ENCODE measurements at regions not wholly inside any gene's neighbourhood (a gene's known extent, or its start where the extent isn't known, plus 50 kb on each side); places are given as distances from the start of the nearest gene placed in this dataset.
"Not testable (repeated sequence)": the region's sequence is repeated elsewhere in the genome, so short reads cannot be mapped to it uniquely, and the experiment has no call there.

- no peak for DNase-seq (ENCODE audit: low read depth in 2 of 2)
Observed at GRCh38 chr7:39824456-39825200, 125.4 kb upstream of the CDK13 start.

GRCh38 chr7:39825401-39825980 lies 124.6 kb upstream of the CDK13 start:
- no peak for DNase-seq (ENCODE audit: low read depth in 2 of 2)

DNA sequence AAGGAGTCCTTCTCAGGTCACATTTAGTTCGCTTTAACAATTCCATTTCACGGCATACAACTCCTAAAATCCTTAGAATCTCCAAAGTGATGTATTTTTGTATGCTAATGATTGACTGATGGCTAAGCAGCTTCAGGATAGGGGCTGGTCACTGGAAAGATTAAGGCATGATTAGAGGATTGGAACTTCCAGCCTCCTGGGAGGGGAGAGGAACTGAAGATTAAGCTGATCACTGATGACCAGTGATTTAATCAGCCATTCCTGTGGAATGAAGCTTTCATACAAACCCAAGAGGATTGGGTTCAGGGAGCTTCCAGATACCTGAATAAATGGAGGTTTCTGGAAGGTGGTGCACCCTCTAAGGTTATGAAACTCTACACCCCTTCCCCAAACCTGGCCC lies 123.9 kb upstream of the CDK13 start:
- no peak for DNase-seq (ENCODE audit: low read depth in 2 of 2)

- no peak for DNase-seq (ENCODE audit: low read depth in 2 of 2)
Observed at GRCh38 chr7:39827571-39827970, 122.5 kb upstream of the CDK13 start.

DNA sequence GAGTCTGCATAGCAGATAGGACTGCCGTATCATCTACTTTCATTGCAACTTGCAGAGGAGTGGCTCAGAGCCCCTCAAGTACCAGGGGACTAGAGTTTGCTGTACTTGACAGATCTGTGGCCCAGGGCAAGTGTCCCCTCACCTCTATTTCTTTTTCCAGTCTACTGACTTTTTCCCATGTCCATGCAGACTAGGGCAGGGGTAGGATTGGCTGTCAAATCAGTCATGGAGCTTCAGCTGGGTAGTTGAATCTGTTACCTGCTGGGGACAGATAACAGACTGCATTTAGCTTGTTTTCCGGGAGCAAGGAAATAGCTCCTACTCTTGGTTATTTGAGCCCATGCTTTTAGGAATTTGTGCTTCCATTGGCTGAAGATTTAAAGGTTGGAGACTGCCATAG lies 121.0 kb upstream of the CDK13 start:
- no peak for DNase-seq (ENCODE audit: low read depth in 2 of 2)

GRCh38 chr7:39832519-39833085 lies 117.5 kb upstream of the CDK13 start:
- no peak for DNase-seq (ENCODE audit: low read depth in 2 of 2)

GRCh38 chr7:39833180-39833799 lies 116.8 kb upstream of the CDK13 start:
- DNase-seq (ENCODE audit: low read depth in 2 of 2) = peak in 1 of 2 donors; percentile 47

DNA sequence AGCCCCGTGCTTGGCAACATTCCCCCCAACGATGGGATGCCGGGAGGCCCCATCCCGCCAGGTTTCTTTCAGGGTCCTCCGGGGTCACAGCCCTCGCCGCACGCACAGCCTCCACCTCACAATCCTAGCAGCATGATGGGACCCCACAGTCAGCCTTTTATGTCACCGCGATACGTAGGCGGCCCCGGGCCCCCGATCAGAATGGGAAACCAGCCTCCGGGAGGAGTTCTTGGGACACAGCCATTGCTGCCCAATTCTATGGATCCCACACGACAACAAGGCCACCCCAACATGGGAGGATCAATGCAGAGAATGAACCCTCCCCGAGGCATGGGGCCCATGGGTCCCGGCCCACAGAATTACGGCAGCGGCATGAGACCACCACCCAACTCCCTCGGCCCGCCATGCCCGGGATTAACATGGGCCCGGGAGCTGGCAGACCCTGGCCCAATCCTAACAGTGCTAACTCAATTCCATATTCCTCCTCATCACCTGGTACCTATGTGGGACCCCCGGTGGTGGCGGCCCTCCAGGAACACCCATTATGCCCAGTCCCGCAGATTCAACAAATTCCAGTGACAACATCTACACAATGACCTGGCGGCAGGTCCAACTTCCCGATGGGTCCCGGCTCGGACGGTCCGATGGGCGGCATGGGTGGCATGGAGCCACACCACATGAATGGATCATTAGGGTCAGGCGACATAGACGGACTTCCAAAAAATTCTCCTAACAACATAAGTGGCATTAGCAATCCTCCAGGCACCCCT lies 116.0 kb upstream of the CDK13 start:
- not testable (repeated sequence) for DNase-seq (ENCODE audit: low read depth in 2 of 2)

DNA sequence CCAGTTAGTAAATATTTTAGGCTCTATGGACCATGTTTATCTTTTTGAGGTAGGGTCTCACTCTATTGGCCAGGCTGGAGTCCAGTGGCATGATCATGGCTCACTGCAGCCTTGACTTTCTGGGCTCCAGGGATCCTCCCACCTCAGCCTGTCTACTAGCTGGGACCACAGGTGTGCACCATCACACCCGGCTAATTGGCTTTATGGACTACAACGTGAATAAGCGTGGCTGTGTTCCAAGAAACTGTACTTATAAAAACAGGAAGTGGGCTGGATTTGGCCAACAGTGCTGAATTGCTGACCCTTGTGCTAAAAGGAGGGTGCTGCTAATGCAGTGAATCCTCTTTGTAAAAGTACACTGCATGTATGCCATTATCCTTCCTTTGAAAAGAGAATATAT lies 111.7 kb upstream of the CDK13 start:
- peak; percentile 69 to 76 for DNase-seq (ENCODE audit: low read depth in 2 of 2)

DNA sequence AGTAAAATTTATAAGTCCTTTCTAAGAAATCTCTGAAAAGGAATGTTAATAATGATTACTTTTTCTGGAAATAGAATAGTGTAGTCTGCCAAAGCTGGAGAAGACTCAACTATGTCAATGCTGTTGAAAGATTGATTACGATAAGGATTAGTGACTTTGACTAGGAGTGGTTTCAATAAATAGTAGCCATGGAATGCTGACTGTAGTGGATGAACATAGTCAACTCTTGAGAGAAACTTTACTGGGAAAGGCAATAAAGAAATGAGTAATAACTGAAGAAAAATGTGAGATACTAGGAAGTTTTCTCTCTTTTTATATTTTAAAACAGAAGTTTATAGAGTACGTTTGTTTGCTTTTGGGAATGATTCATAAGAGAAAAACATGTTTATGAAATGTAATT lies 105.0 kb upstream of the CDK13 start:
- no peak for DNase-seq (ENCODE audit: low read depth in 2 of 2)

DNA sequence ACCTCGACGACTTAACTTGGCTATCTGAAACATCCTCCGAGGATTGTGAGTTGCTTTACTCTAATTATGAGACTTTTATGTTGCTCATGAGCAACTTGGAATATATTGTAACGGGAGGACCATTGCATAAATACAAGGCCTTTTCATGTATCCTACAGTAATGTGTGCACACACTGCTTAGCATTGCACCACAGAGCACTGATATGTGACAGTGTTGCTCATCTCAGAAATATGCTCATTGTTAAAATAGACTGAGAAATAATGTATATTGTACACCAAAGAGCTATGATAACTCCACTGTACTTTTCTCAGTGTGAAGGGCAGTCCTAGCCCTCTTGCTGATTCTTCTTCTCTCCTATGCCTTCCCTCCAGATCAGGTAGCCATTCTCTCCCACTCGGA lies 102.8 kb upstream of the CDK13 start:
- no peak for DNase-seq (ENCODE audit: low read depth in 2 of 2)

- no peak for DNase-seq (ENCODE audit: low read depth in 2 of 2)
Observed at GRCh38 chr7:39851466-39852045, 98.5 kb upstream of the CDK13 start.

DNA sequence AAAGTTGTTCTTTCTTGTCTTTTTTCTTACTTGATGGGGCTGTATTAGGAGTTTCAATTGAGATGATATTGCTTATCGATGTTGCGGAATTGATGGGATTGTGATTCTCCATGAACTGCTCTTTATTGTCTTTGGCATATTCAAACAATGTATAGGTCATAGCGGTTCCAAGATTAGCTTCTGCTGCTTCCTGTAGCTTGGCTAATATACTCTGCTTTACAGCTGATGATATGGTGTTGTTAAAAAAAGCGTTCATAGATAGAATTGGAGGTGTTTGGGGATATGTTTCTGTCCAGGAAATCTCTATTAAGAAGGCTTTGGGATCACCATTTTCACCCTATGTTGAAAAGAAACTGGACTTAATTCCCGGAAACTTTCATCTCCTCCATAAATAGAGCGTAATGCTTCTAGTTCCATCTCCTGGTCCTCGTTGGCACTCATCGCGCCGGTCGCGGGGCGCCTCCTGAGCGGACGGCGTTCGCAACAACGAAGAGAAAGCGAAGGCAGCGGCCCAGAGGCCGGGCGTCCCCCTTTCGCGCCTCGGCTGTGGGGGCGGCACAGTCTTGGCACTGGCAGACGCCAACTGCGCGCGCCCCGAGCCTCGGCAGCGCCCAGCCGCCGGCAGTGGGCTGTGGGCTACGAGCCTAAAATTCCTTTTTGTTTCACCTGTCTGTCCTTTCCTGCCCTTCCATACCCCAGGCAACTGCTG lies 95.3 kb upstream of the CDK13 start:
- DNase-seq (ENCODE audit: low read depth in 2 of 2) = not testable (repeated sequence)

DNA sequence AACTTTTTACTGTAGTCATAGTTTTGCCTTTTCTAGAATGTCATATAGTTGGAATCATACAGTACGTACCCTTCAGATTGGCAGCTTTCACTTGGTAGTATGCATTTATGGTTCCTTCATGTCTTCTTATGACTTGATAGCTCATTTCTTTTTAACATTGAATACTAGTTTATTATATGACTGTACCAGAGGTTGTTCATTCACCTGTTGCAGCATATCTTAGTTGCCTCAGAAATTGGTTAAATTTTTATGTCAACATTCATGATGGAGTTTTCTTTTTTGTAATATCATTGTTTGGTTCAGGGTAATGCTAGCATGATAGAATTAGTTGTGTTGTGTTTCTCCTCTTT lies 94.8 kb upstream of the CDK13 start:
- no peak for DNase-seq (ENCODE audit: low read depth in 2 of 2)

GRCh38 chr7:39863675-39864322 lies 86.3 kb upstream of the CDK13 start:
- DNase-seq (ENCODE audit: low read depth in 2 of 2) = peak; percentile 0 to 2

GRCh38 chr7:39869888-39870522 lies 80.1 kb upstream of the CDK13 start:
- not testable (repeated sequence) for DNase-seq (ENCODE audit: low read depth in 2 of 2)

- DNase-seq (ENCODE audit: low read depth in 2 of 2) = not testable (repeated sequence)
Observed at GRCh38 chr7:39871610-39872009, 78.4 kb upstream of the CDK13 start.

DNA sequence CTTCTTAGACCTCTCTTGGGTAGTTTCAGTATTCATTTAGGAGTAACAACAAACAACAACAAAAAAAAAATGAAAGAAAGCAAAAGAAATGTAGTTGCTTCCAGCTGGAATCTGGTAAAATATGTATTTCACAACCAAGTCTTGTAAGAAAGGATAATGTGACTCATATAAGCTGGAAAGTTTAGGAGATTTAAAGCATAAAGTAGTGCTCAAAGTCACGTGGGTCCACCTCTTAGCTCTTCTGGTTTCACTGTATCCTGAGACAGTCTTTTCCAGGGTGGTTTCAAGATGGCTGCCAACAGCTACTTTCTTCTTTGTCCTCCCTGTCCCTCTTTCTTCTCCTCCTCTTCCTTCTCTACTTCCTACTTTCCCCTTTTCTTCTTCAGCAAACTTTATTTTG lies 69.5 kb upstream of the CDK13 start:
- DNase-seq (ENCODE audit: low read depth in 2 of 2) = no peak

GRCh38 chr7:39882148-39882784 lies 67.8 kb upstream of the CDK13 start:
- no peak for DNase-seq (ENCODE audit: low read depth in 2 of 2)
